A549 (cell line): ENCODE measurements at regions not wholly inside any gene's neighbourhood (a gene's known extent, or its start where the extent isn't known, plus 50 kb on each side); places are given as distances from the start of the nearest gene placed in this dataset.
A peak's percentile ranks its signal among the peaks of the same experiment; 100 is the strongest.

Experiments used
- ATAC-seq, 2 experiments: fragments of 200-7000 bp in 1 of 2; fragments of >200 bp in 1 of 2; cut with Nextera tagmentation in 1 of 2; cut with Tn5 transposase in 1 of 2; 3 replicates each; pipeline versions ENCODE4 v1.8.0 to v1.9.1; 2018 to 2020; ENCODE audit warnings: mild to moderate bottlenecking in 1 of 2, moderate library complexity in 1 of 2
- CTCF ChIA-PET: fragments of 300-600 bp; sonication (Branson Sonifier 250); formaldehyde crosslinking; extraction: SDS; loops from one replicate; lab custom pipeline; 2021; ENCODE audit warnings: antibody characterized with exemption, inconsistent platforms; lab: Yijun Ruan, JAX
- POLR2A ChIA-PET: fragments of 350-600 bp; formaldehyde crosslinking; extraction: SDS; loops from one replicate; lab custom pipeline; 2021; ENCODE audit warnings: antibody characterized with exemption, inconsistent platforms; lab: Yijun Ruan, JAX
- DNase-seq, 2 experiments: peaks; one replicate each; pipeline versions ENCODE4 v3.0.0 to v3.0.0-alpha.2; 2011 to 2016; ENCODE audit warnings: low read depth in 1 of 2, low spot score in 1 of 2
- FAIRE-seq: peaks from 2 replicates; lab custom pipeline; 2011; peaks lifted over from hg19 to GRCh38; lab: Jason Lieb, UNC
- H3K27ac ChIP-seq, 2 experiments: fragments of >200 bp; sonication (Bioruptor Twin); formaldehyde crosslinking; 3 replicates each; pipeline ENCODE4 v1.5.1; 2016 to 2017
- H3K4me1 ChIP-seq: fragments of >200 bp; sonication (Bioruptor Twin); formaldehyde crosslinking; 3 replicates; pipeline ENCODE4 v1.6.1; 2016
- H3K4me2 ChIP-seq: fragments of >200 bp; sonication (Bioruptor Twin); formaldehyde crosslinking; 3 replicates; pipeline ENCODE4 v1.6.1; 2016
- H3K4me3 ChIP-seq: fragments of >200 bp; sonication (Bioruptor Twin); formaldehyde crosslinking; 3 replicates; pipeline ENCODE4 v1.5.1; 2016
- H3K9me3 ChIP-seq: fragments of >200 bp; sonication (Bioruptor Twin); formaldehyde crosslinking; 3 replicates; pipeline ENCODE4 v1.6.1; 2016
- BHLHE40 ChIP-seq: IDR thresholded peaks from 2 replicates; pipeline ENCODE4 v1.6.1; 2012; ENCODE audit warnings: low read depth, low read length, inconsistent platforms
- CHD2 ChIP-seq: fragments of 150-350 bp; IDR thresholded peaks from 2 replicates; pipeline ENCODE4 v1.6.1; 2014; ENCODE audit warnings: low read length; ENCODE audit not compliant: partially characterized antibody
- ESRRA ChIP-seq: fragments of 150-350 bp; IDR thresholded peaks from 2 replicates; pipeline ENCODE4 v1.6.1; 2014; ENCODE audit warnings: mild to moderate bottlenecking, low read length, borderline replicate concordance
- GATA3 ChIP-seq: IDR thresholded peaks from 2 replicates; pipeline ENCODE4 v1.6.1; 2012; ENCODE audit warnings: borderline replicate concordance
- HDAC2 ChIP-seq: fragments of 200-600 bp; sonication (generic); IDR thresholded peaks from 2 replicates; pipeline ENCODE4 v1.6.1; 2016
- KDM5A ChIP-seq: fragments of 200-600 bp; sonication (generic); IDR thresholded peaks from 2 replicates; pipeline ENCODE4 v1.6.1; 2016; ENCODE audit warnings: antibody characterized with exemption, mild to moderate bottlenecking
- MYC ChIP-seq: IDR thresholded peaks from 2 replicates; pipeline ENCODE4 v1.6.1; 2012; ENCODE audit warnings: mild to moderate bottlenecking, inconsistent platforms, low read length, improper control_type of control experiment, borderline replicate concordance
- NPAS2 ChIP-seq: fragments of 250-450 bp; sonication (Bioruptor Pico); IDR thresholded peaks from 2 replicates; pipeline ENCODE4 v1.8.0; 2022; ENCODE audit warnings: mild to moderate bottlenecking, moderate library complexity, borderline replicate concordance
- POLR2A ChIP-seq: IDR thresholded peaks from 2 replicates; pipeline ENCODE4 v1.6.1; 2012; ENCODE audit warnings: mild to moderate bottlenecking, low read length
- POLR2AphosphoS2 ChIP-seq: conservative IDR thresholded peaks from 2 replicates; pipeline ENCODE4 v1.6.1; 2012; ENCODE audit warnings: low read length, improper control_type of control experiment, inconsistent platforms
- SREBF2 ChIP-seq: fragments of 450-650 bp; IDR thresholded peaks from 2 replicates; pipeline ENCODE4 v1.6.1; 2014; ENCODE audit warnings: mild to moderate bottlenecking, moderate library complexity
- ZNF302 ChIP-seq: fragments of 250-450 bp; sonication (Bioruptor Pico); IDR thresholded peaks from 2 replicates; pipeline ENCODE4 v1.9.0; 2021; ENCODE audit warnings: inconsistent platforms, mild to moderate bottlenecking, moderate library complexity
- WGBS: methylation state at CpG from one replicate; pipeline ENCODE4 v1.1.6; 2017; ENCODE audit errors: missing lambda C conversion rate; 5-methylcytosine and 5-hydroxymethylcytosine counted together
- TF ChIP-seq, protein P1 (sequence below): fragments of 250-450 bp; sonication (Bioruptor Pico); IDR thresholded peaks from 2 replicates; pipeline ENCODE4 v1.5.0; 2020; ENCODE audit warnings: low read depth, mild to moderate bottlenecking, moderate library complexity
- TF ChIP-seq, protein P2 (sequence below): fragments of 150-350 bp; IDR thresholded peaks from 2 replicates; pipeline ENCODE4 v1.6.1; 2014; ENCODE audit warnings: low read depth, mild to moderate bottlenecking, low read length
- TF ChIP-seq, protein P3 (sequence below): IDR thresholded peaks from 2 replicates; pipeline ENCODE4 v1.6.1; 2012
- TF ChIP-seq, protein P4 (sequence below): fragments of >200 bp; sonication (Bioruptor Twin); formaldehyde crosslinking; IDR thresholded peaks from 3 replicates; pipeline ENCODE4 v1.6.1; 2016
- TF ChIP-seq, protein P5 (sequence below): fragments of >200 bp; sonication (Bioruptor Twin); formaldehyde crosslinking; IDR thresholded peaks from 2 replicates; pipeline ENCODE4 v1.6.1; 2016

DNA sequence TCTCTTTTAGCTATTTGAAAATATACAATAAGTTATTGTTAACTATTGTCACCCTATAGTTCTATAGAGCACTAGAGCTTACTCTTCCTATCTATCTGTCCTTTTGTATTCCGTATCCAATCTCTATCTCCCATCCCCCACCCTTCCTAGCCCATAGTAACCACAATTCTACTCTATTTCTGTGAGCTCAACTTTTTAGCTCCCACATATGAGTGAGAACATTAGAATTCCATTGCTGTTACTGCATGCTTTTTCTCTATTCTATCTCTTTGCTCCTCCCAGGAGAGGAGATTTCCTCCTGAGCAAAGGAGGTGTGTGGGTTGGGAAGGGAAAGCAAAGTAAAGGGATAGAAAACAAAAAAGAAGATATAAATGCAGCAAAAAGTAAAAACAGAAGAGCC is 105.6 kb upstream of the SLC4A7 start:
- Histone ChIP-seq H3K4me1 (peaks cover 24% of the 10 kb centered on the region), H3K9me3 (no peaks in the 10 kb centered on the region), H3K4me2 (no peak overlapping the region; the same call in 2 of the 3 replicates), H3K4me3 (no peak overlapping the region), H3K27ac (peak overlapping the region in 1 of 2 experiments; percentile 64; a peak in 2 of 6 replicates)
- ATAC-seq, result no peak
- FAIRE-seq, result no peak
- 98% methylated on average over 1 of the region's 1 CpG for WGBS
- TF ChIP-seq KDM5A, result no peak
- no peak for TF ChIP-seq GATA3
- no peak for TF ChIP-seq MYC
- TF ChIP-seq NPAS2 (CRISPR knock-in tag), result no peak
- TF ChIP-seq ESRRA, result no peak
- TF ChIP-seq ZNF302 (CRISPR knock-in tag), result no peak
- no peak for TF ChIP-seq BHLHE40
- TF ChIP-seq, protein P1, sequence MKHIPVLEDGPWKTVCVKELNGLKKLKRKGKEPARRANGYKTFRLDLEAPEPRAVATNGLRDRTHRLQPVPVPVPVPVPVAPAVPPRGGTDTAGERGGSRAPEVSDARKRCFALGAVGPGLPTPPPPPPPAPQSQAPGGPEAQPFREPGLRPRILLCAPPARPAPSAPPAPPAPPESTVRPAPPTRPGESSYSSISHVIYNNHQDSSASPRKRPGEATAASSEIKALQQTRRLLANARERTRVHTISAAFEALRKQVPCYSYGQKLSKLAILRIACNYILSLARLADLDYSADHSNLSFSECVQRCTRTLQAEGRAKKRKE (CRISPR knock-in tag), result no peak
- TF ChIP-seq HDAC2, result no peak
- ChIA-PET POLR2A (interaction anchor here (1.2 kb wide), 1 partner anchor 54 kb away, joined by 5 read pairs; no protein-coding TSS in a partner anchor), CTCF (interaction anchor here (1.2 to 1.4 kb wide), 2 partner anchors 12 to 68 kb away, joined by 4 read pairs; no protein-coding TSS in a partner anchor)
- no peak for DNase-seq

DNA sequence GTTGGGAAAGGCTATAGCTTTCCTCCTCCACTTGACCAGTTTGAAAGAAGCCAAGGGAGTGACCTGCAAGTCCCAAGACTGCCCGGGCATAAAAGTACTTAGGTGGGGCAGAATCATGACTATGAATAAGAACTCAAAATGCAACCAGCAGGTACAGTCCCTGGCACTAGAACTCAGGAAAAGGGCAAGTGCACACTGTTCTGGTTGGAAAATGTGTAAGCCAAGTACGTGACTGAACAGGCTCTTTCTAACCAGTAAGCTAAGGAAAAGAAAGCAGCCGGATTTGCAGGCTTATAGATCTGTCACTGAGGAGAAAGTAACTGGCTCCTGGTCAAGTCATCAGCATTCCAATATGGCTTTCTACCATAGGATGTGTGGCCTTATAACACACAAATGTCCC is 101.2 kb upstream of the SLC4A7 start:
- CTCF ChIA-PET, result interaction anchor here (0.8 kb wide), 1 partner anchor 95 kb away, joined by 4 read pairs; no protein-coding TSS in a partner anchor
- Histone ChIP-seq H3K4me3 (no peak overlapping the region), H3K4me2 (no peak overlapping the region), H3K27ac (0 out of 6 replicates have a peak overlapping the region, but pooled peaks of 1 of the 2 experiments have one; percentile 30), H3K4me1 (peaks cover 8% of the 10 kb centered on the region), H3K9me3 (no peaks in the 10 kb centered on the region)
- no peak for DNase-seq
- TF ChIP-seq CHD2, result no peak
- TF ChIP-seq, protein P2, sequence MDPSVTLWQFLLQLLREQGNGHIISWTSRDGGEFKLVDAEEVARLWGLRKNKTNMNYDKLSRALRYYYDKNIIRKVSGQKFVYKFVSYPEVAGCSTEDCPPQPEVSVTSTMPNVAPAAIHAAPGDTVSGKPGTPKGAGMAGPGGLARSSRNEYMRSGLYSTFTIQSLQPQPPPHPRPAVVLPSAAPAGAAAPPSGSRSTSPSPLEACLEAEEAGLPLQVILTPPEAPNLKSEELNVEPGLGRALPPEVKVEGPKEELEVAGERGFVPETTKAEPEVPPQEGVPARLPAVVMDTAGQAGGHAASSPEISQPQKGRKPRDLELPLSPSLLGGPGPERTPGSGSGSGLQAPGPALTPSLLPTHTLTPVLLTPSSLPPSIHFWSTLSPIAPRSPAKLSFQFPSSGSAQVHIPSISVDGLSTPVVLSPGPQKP, result no peak
- TF ChIP-seq SREBF2, result no peak
- no peak for TF ChIP-seq HDAC2
- TF ChIP-seq, protein P3, sequence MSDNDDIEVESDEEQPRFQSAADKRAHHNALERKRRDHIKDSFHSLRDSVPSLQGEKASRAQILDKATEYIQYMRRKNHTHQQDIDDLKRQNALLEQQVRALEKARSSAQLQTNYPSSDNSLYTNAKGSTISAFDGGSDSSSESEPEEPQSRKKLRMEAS, result no peak
- TF ChIP-seq POLR2A, result no peak
- no peak for FAIRE-seq
- POLR2A ChIA-PET, result interaction anchor here (0.7 kb wide), 1 partner anchor 50 kb away, joined by 4 read pairs; no protein-coding TSS in a partner anchor
- 67% methylated on average over 3 of the region's 3 CpGs for WGBS
- ATAC-seq, result 0 out of 6 replicates have a peak, but pooled peaks of 1 of the 2 experiments have one; percentile 30

DNA sequence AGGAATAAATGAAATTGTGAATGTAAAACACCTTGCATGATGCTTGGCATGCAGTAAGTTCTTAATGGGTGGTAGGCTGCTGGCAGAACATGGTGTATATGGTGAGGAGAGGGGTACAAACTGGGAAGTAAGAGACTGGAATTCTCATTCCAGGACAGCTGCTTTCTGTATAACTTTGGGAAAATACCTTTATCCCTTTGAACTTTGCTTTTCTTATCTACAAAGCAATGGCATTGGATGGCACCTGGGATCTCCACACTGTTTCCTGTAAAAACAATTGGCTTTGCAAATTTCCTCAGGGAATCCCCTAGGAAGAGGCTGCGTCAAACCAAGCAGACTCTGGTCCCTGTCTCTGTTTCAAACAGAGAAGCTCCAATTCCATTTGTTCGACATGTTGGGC is 100.7 kb upstream of the SLC4A7 start:
- no peaks in the 10 kb centered on the region for H3K9me3 ChIP-seq
- H3K27ac ChIP-seq, result no peak overlapping the region
- ATAC-seq, result no peak
- DNase-seq, result no peak
- H3K4me3 ChIP-seq, result no peak overlapping the region
- no peak for FAIRE-seq
- no peak overlapping the region for H3K4me2 ChIP-seq
- WGBS, result 55% methylated on average over 2 of the region's 2 CpGs
- peaks cover 2% of the 10 kb centered on the region; the same call in 2 of the 3 replicates for H3K4me1 ChIP-seq
- TF ChIP-seq, protein P4, sequence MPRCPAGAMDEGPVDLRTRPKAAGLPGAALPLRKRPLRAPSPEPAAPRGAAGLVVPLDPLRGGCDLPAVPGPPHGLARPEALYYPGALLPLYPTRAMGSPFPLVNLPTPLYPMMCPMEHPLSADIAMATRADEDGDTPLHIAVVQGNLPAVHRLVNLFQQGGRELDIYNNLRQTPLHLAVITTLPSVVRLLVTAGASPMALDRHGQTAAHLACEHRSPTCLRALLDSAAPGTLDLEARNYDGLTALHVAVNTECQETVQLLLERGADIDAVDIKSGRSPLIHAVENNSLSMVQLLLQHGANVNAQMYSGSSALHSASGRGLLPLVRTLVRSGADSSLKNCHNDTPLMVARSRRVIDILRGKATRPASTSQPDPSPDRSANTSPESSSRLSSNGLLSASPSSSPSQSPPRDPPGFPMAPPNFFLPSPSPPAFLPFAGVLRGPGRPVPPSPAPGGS, result no peak
- no peak for TF ChIP-seq POLR2AphosphoS2
- TF ChIP-seq, protein P1 (CRISPR knock-in tag), result no peak
- TF ChIP-seq, protein P5, sequence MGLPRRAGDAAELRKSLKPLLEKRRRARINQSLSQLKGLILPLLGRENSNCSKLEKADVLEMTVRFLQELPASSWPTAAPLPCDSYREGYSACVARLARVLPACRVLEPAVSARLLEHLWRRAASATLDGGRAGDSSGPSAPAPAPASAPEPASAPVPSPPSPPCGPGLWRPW, result no peak
- POLR2A ChIA-PET, result no interaction called here
- CTCF ChIA-PET, result no interaction called here
